ENCODE measurements at regions not wholly inside any gene's neighbourhood (a gene's known extent, or its start where the extent isn't known, plus 50 kb on each side); places are given as distances from the start of the nearest gene placed in this dataset.

DNA sequence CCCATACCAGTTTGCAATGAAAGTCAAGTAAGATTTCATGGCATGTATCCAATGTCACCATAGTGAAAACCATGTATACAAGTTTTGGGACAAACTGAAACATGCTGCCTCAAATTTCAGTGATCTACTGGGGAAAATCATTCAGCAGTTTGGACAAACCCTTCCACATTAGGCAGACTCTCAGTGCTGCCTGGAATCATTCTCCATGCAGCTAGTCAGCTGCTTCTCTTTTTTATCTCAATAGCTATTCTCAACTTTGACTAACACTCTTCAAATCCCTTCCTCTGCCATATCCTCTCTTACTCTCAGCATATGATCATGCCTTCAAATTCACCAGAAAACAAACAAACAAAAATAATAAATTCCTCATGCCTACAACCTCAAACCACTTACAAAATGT is 323.3 kb downstream of the MAN2A1 start:
- Mint-ChIP-seq H3K4me1 (ENCODE audit: low read depth, unreplicated experiment) (no peaks in the 10 kb centered on the region), H3K4me3 (ENCODE audit: low read depth, unreplicated experiment) (no peak overlapping the region), H3K27me3 (ENCODE audit: unreplicated experiment) (no peaks in the 10 kb centered on the region), H3K36me3 (ENCODE audit: insufficient read depth, unreplicated experiment) (no peaks in the 10 kb centered on the region), H3K27ac (ENCODE audit: unreplicated experiment) (no peak overlapping the region), H3K9me3 (ENCODE audit: low read depth, unreplicated experiment) (peaks cover 6% of the 10 kb centered on the region)
- CTCF ChIA-PET: no interaction called here
- DNase-seq: no peak
- intact Hi-C loops (cut with micrococcal nuclease; ENCODE audit: unreplicated experiment): no loop called here
- TF ChIP-seq, protein P1, sequence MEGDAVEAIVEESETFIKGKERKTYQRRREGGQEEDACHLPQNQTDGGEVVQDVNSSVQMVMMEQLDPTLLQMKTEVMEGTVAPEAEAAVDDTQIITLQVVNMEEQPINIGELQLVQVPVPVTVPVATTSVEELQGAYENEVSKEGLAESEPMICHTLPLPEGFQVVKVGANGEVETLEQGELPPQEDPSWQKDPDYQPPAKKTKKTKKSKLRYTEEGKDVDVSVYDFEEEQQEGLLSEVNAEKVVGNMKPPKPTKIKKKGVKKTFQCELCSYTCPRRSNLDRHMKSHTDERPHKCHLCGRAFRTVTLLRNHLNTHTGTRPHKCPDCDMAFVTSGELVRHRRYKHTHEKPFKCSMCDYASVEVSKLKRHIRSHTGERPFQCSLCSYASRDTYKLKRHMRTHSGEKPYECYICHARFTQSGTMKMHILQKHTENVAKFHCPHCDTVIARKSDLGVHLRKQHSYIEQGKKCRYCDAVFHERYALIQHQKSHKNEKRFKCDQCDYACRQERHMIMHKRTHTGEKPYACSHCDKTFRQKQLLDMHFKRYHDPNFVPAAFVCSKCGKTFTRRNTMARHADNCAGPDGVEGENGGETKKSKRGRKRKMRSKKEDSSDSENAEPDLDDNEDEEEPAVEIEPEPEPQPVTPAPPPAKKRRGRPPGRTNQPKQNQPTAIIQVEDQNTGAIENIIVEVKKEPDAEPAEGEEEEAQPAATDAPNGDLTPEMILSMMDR (IDR thresholded peaks at IDR 0.05; ENCODE audit: unreplicated experiment): no peak
- BruUV-seq (replicated peaks): no TSS peak

DNA sequence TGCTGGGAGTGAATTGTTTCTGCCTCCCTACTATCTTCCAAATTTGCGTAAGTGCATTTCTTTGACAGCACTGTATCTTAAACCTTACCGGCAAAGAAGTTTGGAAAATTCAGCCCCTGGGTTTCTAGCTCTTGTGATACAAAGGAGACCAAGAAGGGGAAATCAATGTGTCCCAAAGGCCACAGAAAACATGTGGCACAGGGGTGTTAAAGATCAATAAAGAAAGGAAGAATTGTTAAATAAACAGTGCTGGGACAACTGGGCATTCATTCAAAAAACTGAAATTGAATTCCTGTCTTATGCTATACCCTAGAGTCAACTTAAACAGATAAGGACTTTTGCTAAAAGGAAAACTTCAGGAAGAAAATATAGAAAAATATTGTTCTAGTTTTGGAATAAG is 328.1 kb downstream of the MAN2A1 start:
- Mint-ChIP-seq H3K4me1 (ENCODE audit: low read depth, unreplicated experiment) (no peaks in the 10 kb centered on the region), H3K36me3 (ENCODE audit: insufficient read depth, unreplicated experiment) (no peaks in the 10 kb centered on the region), H3K9me3 (ENCODE audit: low read depth, unreplicated experiment) (peaks cover 8% of the 10 kb centered on the region), H3K4me3 (ENCODE audit: low read depth, unreplicated experiment) (no peak overlapping the region), H3K27ac (ENCODE audit: unreplicated experiment) (no peak overlapping the region), H3K27me3 (ENCODE audit: unreplicated experiment) (no peaks in the 10 kb centered on the region)
- CTCF ChIA-PET: interaction anchor here (0.9 kb wide), 1 partner anchor 312 kb away, joined by 3 read pairs; no protein-coding TSS in a partner anchor
- TF ChIP-seq, protein P1 (IDR thresholded peaks at IDR 0.05; ENCODE audit: unreplicated experiment): no peak
- BruUV-seq (replicated peaks): no TSS peak
- intact Hi-C loops (cut with micrococcal nuclease; ENCODE audit: unreplicated experiment): no loop called here
- DNase-seq: no peak

DNA sequence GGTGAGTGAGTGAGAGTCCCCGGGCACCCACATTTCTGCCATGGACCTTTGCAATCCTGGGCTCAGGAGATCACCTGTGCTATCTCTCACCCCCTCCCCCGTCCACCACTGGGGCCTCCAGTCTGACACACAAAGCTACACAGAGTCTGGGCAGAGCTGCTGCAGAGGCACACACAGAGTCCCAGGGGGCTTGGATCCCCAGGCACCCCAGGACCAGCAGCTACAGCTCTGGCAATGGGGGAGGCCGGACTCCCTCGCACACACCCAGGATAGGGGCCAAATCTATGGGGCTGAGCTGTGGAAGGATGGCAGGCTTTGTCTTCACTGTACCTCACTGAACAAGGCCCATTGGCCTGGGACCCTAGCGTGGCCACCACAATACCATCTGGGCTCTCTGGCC is 328.8 kb downstream of the MAN2A1 start:
- CTCF ChIA-PET: interaction anchor here (0.9 kb wide), 1 partner anchor 313 kb away, joined by 3 read pairs; no protein-coding TSS in a partner anchor
- Mint-ChIP-seq H3K9me3 (ENCODE audit: low read depth, unreplicated experiment) (peaks cover 8% of the 10 kb centered on the region), H3K4me3 (ENCODE audit: low read depth, unreplicated experiment) (no peak overlapping the region), H3K27ac (ENCODE audit: unreplicated experiment) (no peak overlapping the region), H3K4me1 (ENCODE audit: low read depth, unreplicated experiment) (no peaks in the 10 kb centered on the region), H3K27me3 (ENCODE audit: unreplicated experiment) (no peaks in the 10 kb centered on the region), H3K36me3 (ENCODE audit: insufficient read depth, unreplicated experiment) (no peaks in the 10 kb centered on the region)
- no TSS peak for BruUV-seq (replicated peaks)
- no peak for DNase-seq
- intact Hi-C loops (cut with micrococcal nuclease; ENCODE audit: unreplicated experiment): no loop called here
- TF ChIP-seq, protein P1 (IDR thresholded peaks at IDR 0.05; ENCODE audit: unreplicated experiment): no peak

DNA sequence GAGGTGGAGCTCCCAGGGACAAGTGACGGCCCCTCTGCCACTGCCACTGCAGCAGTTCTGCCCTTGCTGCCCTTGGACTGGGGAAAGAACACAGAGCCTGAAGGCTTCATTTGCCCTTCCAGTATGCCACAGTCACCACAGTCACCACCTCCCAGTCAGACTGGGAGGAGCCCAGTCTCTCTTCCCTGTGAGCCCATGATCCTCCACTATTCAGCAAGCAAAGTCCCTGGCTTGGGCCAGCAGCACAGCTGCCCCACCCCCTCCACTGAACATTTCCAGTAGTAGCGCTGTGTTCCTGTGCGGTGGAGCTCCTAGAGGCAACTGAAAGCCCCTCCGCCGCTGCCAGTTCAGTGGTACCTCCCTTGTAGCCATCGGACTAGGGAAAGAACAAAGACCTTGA is 329.4 kb downstream of the MAN2A1 start:
- TF ChIP-seq, protein P1 (IDR thresholded peaks at IDR 0.05; ENCODE audit: unreplicated experiment): no peak
- H3K27me3 Mint-ChIP-seq (ENCODE audit: unreplicated experiment): no peaks in the 10 kb centered on the region
- no peak overlapping the region for H3K4me3 Mint-ChIP-seq (ENCODE audit: low read depth, unreplicated experiment)
- intact Hi-C loops (cut with micrococcal nuclease; ENCODE audit: unreplicated experiment): no loop called here
- CTCF ChIA-PET: no interaction called here
- DNase-seq: no peak
- no TSS peak for BruUV-seq (replicated peaks)
- no peaks in the 10 kb centered on the region for H3K36me3 Mint-ChIP-seq (ENCODE audit: insufficient read depth, unreplicated experiment)
- no peaks in the 10 kb centered on the region for H3K4me1 Mint-ChIP-seq (ENCODE audit: low read depth, unreplicated experiment)
- H3K9me3 Mint-ChIP-seq (ENCODE audit: low read depth, unreplicated experiment): peaks cover 8% of the 10 kb centered on the region
- H3K27ac Mint-ChIP-seq (ENCODE audit: unreplicated experiment): no peak overlapping the region

Data from Calu3 (cell line).